ENCODE measurements at regions not wholly inside any gene's neighbourhood (a gene's known extent, or its start where the extent isn't known, plus 50 kb on each side); places are given as distances from the start of the nearest gene placed in this dataset.

- Histone ChIP-seq H3K4me1 (replicated peaks in 1 of 2; ENCODE audit: control insufficient read depth in 2 of 2, insufficient read depth in 2 of 2, low read length in 2 of 2) (no peaks in the 10 kb centered on the region), H4K20me1 (replicated peaks; ENCODE audit: control insufficient read depth, insufficient read depth, low read length) (no peaks in the 10 kb centered on the region), H2AFZ (ENCODE audit: low read depth, low read length) (no peak overlapping the region), H3K27ac (ENCODE audit: extremely low read depth, low read depth, low read length) (no peak overlapping the region), H3K27me3 (ENCODE audit: control insufficient read depth in 2 of 2, insufficient read depth in 2 of 2, low read length in 2 of 2) (no peaks in the 10 kb centered on the region), H3K4me3 (no peak overlapping the region), H3K9me3 (replicated peaks; ENCODE audit: control insufficient read depth, insufficient read depth, low read depth, low read length) (no peaks in the 10 kb centered on the region; the same call in 1 of the 2 replicates), H3K4me2 (ENCODE audit: insufficient read depth, low read length) (no peak overlapping the region), H3K9me1 (ENCODE audit: control insufficient read depth, insufficient read depth, low read length) (no peaks in the 10 kb centered on the region), H3K79me2 (ENCODE audit: control insufficient read depth, insufficient read depth, low read length) (no peaks in the 10 kb centered on the region), H3K36me3 (ENCODE audit: control insufficient read depth, insufficient read depth, low read length) (no peaks in the 10 kb centered on the region), H3K9ac (ENCODE audit: insufficient read depth in 1 of 2, low read depth in 2 of 2, low read length in 2 of 2) (no peak overlapping the region)
- in situ Hi-C loops (cut with MboI), result no loop called here
- FAIRE-seq, result no peak
- 2% methylated on average over 3 of the region's 3 CpGs for WGBS (ENCODE audit: insufficient coverage, low coverage, missing lambda C conversion rate)
- no TSS peak for BruUV-seq (replicated peaks)
- CTCF ChIA-PET (ENCODE audit: low intra/inter-chr PET ratio), result no interaction called here
- DNase-seq (ENCODE audit: extremely low read depth in 1 of 4, low spot score in 3 of 4), result no peak
- TF ChIP-seq NR2C2 (CRISPR knock-in tag; IDR thresholded peaks at IDR 0.05) (no peak), NR2C2 (tag; IDR thresholded peaks at IDR 0.05) (no peak), BHLHE40 (IDR thresholded peaks at IDR 0.05; ENCODE audit: low read length) (no peak), SRSF3 (IDR thresholded peaks at IDR 0.05; ENCODE audit: insufficient read depth, low read length) (no peak), PRPF4 (IDR thresholded peaks at IDR 0.05; ENCODE audit: insufficient read depth, low read depth, low read length, poor library complexity, severe bottlenecking) (no peak), MCM3 (IDR thresholded peaks at IDR 0.05) (no peak), PPARD (CRISPR knock-in tag; IDR thresholded peaks at IDR 0.05) (no peak), ATF1 (CRISPR knock-in tag; IDR thresholded peaks at IDR 0.05) (no peak), ATF1 (tag; IDR thresholded peaks at IDR 0.05) (no peak), ETS2 (tag; IDR thresholded peaks at IDR 0.05; ENCODE audit: borderline replicate concordance, poor library complexity, severe bottlenecking) (no peak), CHD1 (IDR thresholded peaks at IDR 0.05; ENCODE audit: low read length) (no peak), SREBF1 (IDR thresholded peaks at IDR 0.05; ENCODE audit: borderline replicate concordance, low read depth, low read length) (no peak), CC2D1A (IDR thresholded peaks at IDR 0.05) (no peak)
- no peak for ATAC-seq
- intact Hi-C loops (cut with micrococcal nuclease), result no loop called here
- POLR2A ChIA-PET, result no interaction called here
Observed at GRCh38 chr19:57052081-57052480, 67.7 kb upstream of the USP29 start.

Data from K562 (cell line).